Neuronal stem cell (in vitro differentiated cells): ENCODE measurements at regions not wholly inside any gene's neighbourhood (a gene's known extent, or its start where the extent isn't known, plus 50 kb on each side); places are given as distances from the start of the nearest gene placed in this dataset.
"Not testable (repeated sequence)": the region's sequence is repeated elsewhere in the genome, so short reads cannot be mapped to it uniquely, and the experiment has no call there.

Experiments
- DNase-seq: peaks from one replicate; pipeline ENCODE4 v3.0.0-alpha.2; 2013; ENCODE audit warnings: low spot score
- H2AFZ ChIP-seq: one replicate; pipeline ENCODE4 v1.6.1; 2013; ENCODE audit warnings: mild to moderate bottlenecking, low read length, inconsistent platforms
- H2AK5ac ChIP-seq: 2 replicates; pipeline ENCODE4 v1.6.1; 2013; ENCODE audit warnings: low read depth, mild to moderate bottlenecking, inconsistent platforms, low read length, moderate library complexity, mixed read lengths
- H2BK120ac ChIP-seq: 2 replicates; pipeline ENCODE4 v1.6.1; 2013; ENCODE audit warnings: low read depth, mild to moderate bottlenecking, inconsistent platforms, low read length, moderate library complexity, mixed read lengths
- H2BK12ac ChIP-seq: one replicate; pipeline ENCODE4 v1.6.1; 2013; ENCODE audit warnings: low read length, inconsistent platforms
- H2BK15ac ChIP-seq: 2 replicates; pipeline ENCODE4 v1.6.1; 2013; ENCODE audit warnings: mild to moderate bottlenecking, low read length, inconsistent platforms, mixed read lengths
- H2BK5ac ChIP-seq: one replicate; pipeline ENCODE4 v1.6.1; 2013; ENCODE audit warnings: inconsistent platforms, mild to moderate bottlenecking, low read length, moderate library complexity
- H3K14ac ChIP-seq: one replicate; pipeline ENCODE4 v1.6.1; 2013; ENCODE audit warnings: low read length, inconsistent platforms
- H3K18ac ChIP-seq: 2 replicates; pipeline ENCODE4 v1.6.1; 2013; ENCODE audit warnings: low read length, inconsistent platforms
- H3K23ac ChIP-seq: 2 replicates; pipeline ENCODE4 v1.6.1; 2013; ENCODE audit warnings: low read depth, mild to moderate bottlenecking, mixed read lengths, low read length, inconsistent platforms; ENCODE audit not compliant: poor library complexity
- H3K27ac ChIP-seq: replicated peaks from 3 replicates; pipeline ENCODE4 v1.5.1; 2013; ENCODE audit warnings: low read length, inconsistent platforms
- H3K27me3 ChIP-seq, 3 experiments: 2 replicates each; pipeline ENCODE4 v1.6.1; 2013; ENCODE audit warnings: low read length in 3 of 3, mild to moderate bottlenecking in 2 of 3, inconsistent platforms in 1 of 3, low read depth in 1 of 3, mixed read lengths in 1 of 3, moderate library complexity in 1 of 3; ENCODE audit not compliant: control insufficient read depth in 3 of 3, insufficient read depth in 3 of 3
- H3K36me3 ChIP-seq, 2 donors: replicated peaks in 1 of 2; 2 replicates each; pipeline ENCODE4 v1.6.1; 2013; ENCODE audit warnings: low read length in 2 of 2; ENCODE audit not compliant: control insufficient read depth in 2 of 2, insufficient read depth in 2 of 2
- H3K4ac ChIP-seq: 2 replicates; pipeline ENCODE4 v1.6.1; 2013; ENCODE audit warnings: inconsistent platforms, mild to moderate bottlenecking, low read length, moderate library complexity
- H3K4me1 ChIP-seq, 2 donors: 1 replicate in 1 of 2; 2 replicates in 1 of 2; pipeline ENCODE4 v1.6.1; 2013; ENCODE audit warnings: low read length in 2 of 2, low read depth in 1 of 2; ENCODE audit not compliant: control insufficient read depth in 2 of 2, insufficient read depth in 1 of 2
- H3K4me2 ChIP-seq: one replicate; pipeline ENCODE4 v1.6.1; 2013; ENCODE audit warnings: mild to moderate bottlenecking, low read length, inconsistent platforms; ENCODE audit not compliant: insufficient read depth, poor library complexity, severe bottlenecking
- H3K4me3 ChIP-seq, 2 donors: 2 replicates each; pipeline ENCODE4 v1.5.1; 2013; ENCODE audit warnings: low read length in 2 of 2, mild to moderate bottlenecking in 2 of 2, inconsistent platforms in 1 of 2, moderate library complexity in 1 of 2
- H3K79me1 ChIP-seq: one replicate; pipeline ENCODE4 v1.6.1; 2013; ENCODE audit warnings: low read depth, mild to moderate bottlenecking, inconsistent platforms, low read length, moderate library complexity
- H3K9ac ChIP-seq: one replicate; pipeline ENCODE4 v1.6.1; 2013; ENCODE audit warnings: mild to moderate bottlenecking, low read depth, low read length, inconsistent platforms; ENCODE audit not compliant: poor library complexity
- H3K9me3 ChIP-seq, 2 donors: replicated peaks in 1 of 2; 2 replicates each; pipeline versions ENCODE3 to v1.6.1; 2013; ENCODE audit warnings: low read length in 2 of 2, mild to moderate bottlenecking in 2 of 2, inconsistent platforms in 1 of 2, low read depth in 1 of 2, mixed read lengths in 1 of 2, moderate library complexity in 1 of 2; ENCODE audit not compliant: control insufficient read depth in 2 of 2, insufficient read depth in 1 of 2
- H4K8ac ChIP-seq: one replicate; pipeline ENCODE4 v1.6.1; 2013; ENCODE audit warnings: low read depth, mild to moderate bottlenecking, inconsistent platforms, low read length, moderate library complexity
- H4K91ac ChIP-seq: one replicate; pipeline ENCODE4 v1.6.1; 2013; ENCODE audit warnings: low read length, low read depth, mild to moderate bottlenecking, inconsistent platforms; ENCODE audit not compliant: poor library complexity
- WGBS, 2 donors: extraction: QIAGEN DNeasy Blood & Tissue Kit; methylation state at CpG; one replicate each; pipeline ENCODE4 v1.1.7; 2013; ENCODE audit warnings: missing lambda C conversion rate in 2 of 2, mixed read lengths in 1 of 2; ENCODE audit not compliant: insufficient read length in 2 of 2, insufficient replicate concordance in 1 of 2; ENCODE audit errors: extremely low coverage in 2 of 2; 5-methylcytosine and 5-hydroxymethylcytosine counted together

- not testable (repeated sequence) for H3K4me2 ChIP-seq, H4K8ac ChIP-seq, H3K27me3 ChIP-seq, H3K36me3 ChIP-seq, H3K79me1 ChIP-seq, H2BK5ac ChIP-seq, H2BK12ac ChIP-seq, H3K4ac ChIP-seq, H3K9me3 ChIP-seq, H3K18ac ChIP-seq, H2AK5ac ChIP-seq, H2AFZ ChIP-seq, H3K27ac ChIP-seq, H3K4me3 ChIP-seq, H3K14ac ChIP-seq, H2BK120ac ChIP-seq, H2BK15ac ChIP-seq, H4K91ac ChIP-seq, DNase-seq, H3K23ac ChIP-seq, H3K9ac ChIP-seq, H3K4me1 ChIP-seq
- no CpG with 5 or more reads among the region's 20 CpGs for WGBS, 2 donors
Observed at GRCh38 chr6:48983968-48984367, 479.1 kb downstream of the MMUT start.

GRCh38 chr6:48983377-48983776 is 479.7 kb downstream of the MMUT start:
- H4K8ac ChIP-seq = no peak overlapping the region
- H2AK5ac ChIP-seq = no peak overlapping the region
- H2BK12ac ChIP-seq = no peak overlapping the region
- no peak overlapping the region for H3K4me2 ChIP-seq
- WGBS, 2 donors = no CpG with 5 or more reads among the region's 17 CpGs
- H3K14ac ChIP-seq = no peak overlapping the region
- H3K18ac ChIP-seq = no peak overlapping the region
- no peak overlapping the region for H2BK120ac ChIP-seq
- no peak overlapping the region for H3K9ac ChIP-seq
- no peak overlapping the region for H2BK15ac ChIP-seq
- no peak overlapping the region for H3K4ac ChIP-seq
- H4K91ac ChIP-seq = no peak overlapping the region
- H3K4me1 ChIP-seq = no peaks in the 10 kb centered on the region
- H3K9me3 ChIP-seq = no peaks in the 10 kb centered on the region
- H2BK5ac ChIP-seq = no peak overlapping the region
- H3K36me3 ChIP-seq = no peaks in the 10 kb centered on the region
- no peak overlapping the region for H3K23ac ChIP-seq
- no peak overlapping the region for H2AFZ ChIP-seq
- no peak for DNase-seq
- no peak overlapping the region for H3K27ac ChIP-seq
- H3K79me1 ChIP-seq = peaks cover 1% of the 10 kb centered on the region
- H3K4me3 ChIP-seq = no peak overlapping the region
- no peaks in the 10 kb centered on the region for H3K27me3 ChIP-seq

DNA sequence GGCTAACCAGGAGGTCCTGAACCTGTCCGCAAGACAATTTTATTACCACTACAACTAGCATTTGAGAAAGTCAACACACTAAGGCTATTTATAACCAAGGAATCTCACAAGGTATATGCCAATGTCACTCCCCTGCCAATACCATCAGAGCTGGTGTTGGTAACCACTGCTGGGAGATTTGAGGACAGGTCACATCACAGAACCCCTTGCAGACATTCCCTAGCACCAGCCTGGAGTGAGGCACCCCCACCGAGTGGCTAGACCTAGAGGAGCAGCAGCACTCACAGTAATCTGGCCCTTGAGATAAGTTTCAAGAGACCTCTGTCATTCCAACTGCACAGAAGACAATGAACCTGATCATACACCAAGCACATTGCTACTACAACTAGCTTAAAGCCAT is 483.2 kb downstream of the MMUT start:
- H3K27me3 ChIP-seq = no peaks in the 10 kb centered on the region
- H3K14ac ChIP-seq = no peak overlapping the region
- no peak overlapping the region for H3K18ac ChIP-seq
- no peak for DNase-seq
- H4K91ac ChIP-seq = no peak overlapping the region
- no peak overlapping the region for H2BK120ac ChIP-seq
- no peak overlapping the region for H2BK15ac ChIP-seq
- no peak overlapping the region for H3K4me3 ChIP-seq
- no peak overlapping the region for H3K23ac ChIP-seq
- H3K4me2 ChIP-seq = no peak overlapping the region
- H3K9ac ChIP-seq = no peak overlapping the region
- H2BK5ac ChIP-seq = no peak overlapping the region
- H3K79me1 ChIP-seq = peaks cover 1% of the 10 kb centered on the region
- H3K36me3 ChIP-seq = no peaks in the 10 kb centered on the region
- no peaks in the 10 kb centered on the region for H3K9me3 ChIP-seq
- H3K27ac ChIP-seq = no peak overlapping the region
- no peak overlapping the region for H4K8ac ChIP-seq
- no peaks in the 10 kb centered on the region for H3K4me1 ChIP-seq
- H2BK12ac ChIP-seq = no peak overlapping the region
- no CpG with 5 or more reads among the region's 2 CpGs for WGBS, 2 donors
- H2AFZ ChIP-seq = no peak overlapping the region
- H3K4ac ChIP-seq = no peak overlapping the region
- H2AK5ac ChIP-seq = no peak overlapping the region

DNA sequence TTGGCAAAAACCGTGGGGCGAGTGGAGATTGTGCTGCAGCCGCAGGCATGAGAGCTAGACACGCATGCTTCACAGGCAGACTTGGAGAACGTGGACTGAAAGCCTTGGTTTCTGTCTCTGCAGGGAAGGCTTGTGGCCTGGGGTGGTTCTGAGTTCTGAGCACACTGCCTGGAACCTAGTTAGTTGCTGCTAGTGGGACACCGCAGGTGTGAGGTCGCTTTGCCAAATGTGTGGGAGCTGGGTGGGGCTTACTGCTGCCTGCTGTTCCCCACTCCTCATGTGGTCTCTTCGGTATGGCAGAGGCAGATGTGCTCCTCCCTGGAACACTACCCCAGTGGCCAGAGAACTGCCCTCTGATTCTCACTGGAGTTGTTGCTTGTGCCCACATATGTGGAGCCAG is 484.0 kb downstream of the MMUT start:
- DNase-seq = no peak
- Histone ChIP-seq H2BK12ac (no peak overlapping the region), H3K79me1 (peaks cover 1% of the 10 kb centered on the region), H3K4me1 (no peaks in the 10 kb centered on the region), H2AFZ (no peak overlapping the region), H3K27ac (no peak overlapping the region), H3K23ac (no peak overlapping the region), H3K9ac (no peak overlapping the region), H3K9me3 (no peaks in the 10 kb centered on the region), H3K4ac (no peak overlapping the region), H3K4me3 (no peak overlapping the region), H2AK5ac (no peak overlapping the region), H2BK5ac (no peak overlapping the region), H3K4me2 (no peak overlapping the region), H3K27me3 (no peaks in the 10 kb centered on the region), H4K8ac (peak overlapping the region; percentile 66), H3K18ac (no peak overlapping the region), H4K91ac (no peak overlapping the region), H2BK120ac (no peak overlapping the region), H3K36me3 (no peaks in the 10 kb centered on the region), H2BK15ac (no peak overlapping the region), H3K14ac (no peak overlapping the region)
- WGBS, 2 donors = no CpG with 5 or more reads among the region's 8 CpGs
